ENCODE measurements at regions not wholly inside any gene's neighbourhood (a gene's known extent, or its start where the extent isn't known, plus 50 kb on each side); places are given as distances from the start of the nearest gene placed in this dataset.
A peak's percentile ranks its signal among the peaks of the same experiment; 100 is the strongest.

DNA sequence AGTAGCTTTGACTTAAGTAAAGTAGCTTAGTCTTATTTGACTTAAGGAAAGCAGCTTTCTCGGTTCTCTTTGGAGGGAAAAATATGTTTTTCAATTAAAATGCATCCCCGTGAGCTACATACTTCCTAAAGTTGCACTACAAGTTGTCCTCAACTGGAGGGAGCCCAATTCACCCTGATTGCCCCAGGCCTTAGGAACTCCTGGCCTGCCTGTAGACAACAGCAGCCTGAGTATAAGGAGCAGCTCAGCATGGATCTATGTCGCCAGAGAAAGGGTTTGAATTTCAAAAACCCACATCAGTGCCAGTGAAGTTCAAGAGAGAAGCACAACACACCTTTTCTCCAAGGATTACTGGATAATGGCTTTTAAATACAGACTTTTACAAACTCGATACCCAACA, 772.0 kb downstream of the TNS3 start:
- Histone ChIP-seq H3K27me3 (ENCODE audit: insufficient read depth, low read length) (no peaks in the 10 kb centered on the region), H3K9me3 (ENCODE audit: control insufficient read depth in 1 of 2, low read length in 2 of 2) (no peaks in the 10 kb centered on the region), H3K36me3 (ENCODE audit: insufficient read depth, low read length) (no peaks in the 10 kb centered on the region), H3K4me3 (ENCODE audit: low read length in 2 of 2) (no peak overlapping the region), H3K4me1 (ENCODE audit: insufficient read depth, low read length) (no peaks in the 10 kb centered on the region), H3K27ac (ENCODE audit: low read depth, low read length) (no peak overlapping the region)
- CTCF ChIA-PET (ENCODE audit: partially characterized antibody), result no interaction called here
- POLR2A ChIA-PET (ENCODE audit: partially characterized antibody), result no interaction called here
- intact Hi-C loops (cut with micrococcal nuclease), result no loop called here
- Mint-ChIP-seq H3K4me1 (no peaks in the 10 kb centered on the region), H3K4me3 (no peak overlapping the region), H3K9me3 (peaks cover 0 to 17% (median 6%) of the 10 kb centered on the region in 8 donors), H3K27ac (no peak overlapping the region), H3K36me3 (no peaks in the 10 kb centered on the region), H3K27me3 (no peaks in the 10 kb centered on the region)
- no peak for DNase-seq

DNA sequence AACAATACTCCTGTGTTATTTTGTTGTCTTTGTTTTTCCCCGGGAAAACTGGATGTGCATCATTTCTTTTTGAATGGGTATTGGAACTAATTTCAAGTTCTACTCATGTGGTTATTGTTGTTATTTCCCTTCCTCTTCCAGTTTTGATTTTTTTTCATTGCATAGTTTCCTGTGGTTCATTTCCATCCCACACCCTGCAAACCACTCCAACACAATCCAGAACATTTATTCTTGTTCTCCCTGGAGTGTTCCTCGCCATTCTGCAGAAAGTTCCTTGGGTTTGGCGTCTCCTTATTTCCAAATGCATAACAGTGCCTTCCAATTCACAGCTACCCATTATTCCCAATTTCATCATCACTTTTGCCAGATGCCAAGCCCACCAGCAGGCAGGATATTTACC, 775.1 kb downstream of the TNS3 start:
- intact Hi-C loops (cut with micrococcal nuclease), result no loop called here
- Mint-ChIP-seq H3K9me3 (peaks cover 0 to 23% (median 8%) of the 10 kb centered on the region in 8 donors), H3K27me3 (no peaks in the 10 kb centered on the region), H3K27ac (no peak overlapping the region), H3K4me1 (no peaks in the 10 kb centered on the region), H3K4me3 (no peak overlapping the region), H3K36me3 (no peaks in the 10 kb centered on the region)
- no peak for DNase-seq
- Histone ChIP-seq H3K27me3 (ENCODE audit: insufficient read depth, low read length) (no peaks in the 10 kb centered on the region), H3K4me1 (ENCODE audit: insufficient read depth, low read length) (no peaks in the 10 kb centered on the region), H3K4me3 (ENCODE audit: low read length in 2 of 2) (no peak overlapping the region), H3K27ac (ENCODE audit: low read depth, low read length) (no peak overlapping the region), H3K36me3 (ENCODE audit: insufficient read depth, low read length) (no peaks in the 10 kb centered on the region), H3K9me3 (ENCODE audit: control insufficient read depth in 1 of 2, low read length in 2 of 2) (no peaks in the 10 kb centered on the region)
- ChIA-PET POLR2A (ENCODE audit: partially characterized antibody) (no interaction called here), CTCF (ENCODE audit: partially characterized antibody) (no interaction called here)

GRCh38 chr7:46802479-46802878, 779.4 kb downstream of the TNS3 start:
- Mint-ChIP-seq H3K27ac (no peak overlapping the region), H3K4me3 (no peak overlapping the region), H3K4me1 (no peaks in the 10 kb centered on the region), H3K9me3 (peaks cover 0 to 25% (median 16%) of the 10 kb centered on the region in 8 donors), H3K36me3 (no peaks in the 10 kb centered on the region), H3K27me3 (no peaks in the 10 kb centered on the region)
- Histone ChIP-seq H3K27ac (ENCODE audit: low read depth, low read length) (no peak overlapping the region), H3K27me3 (ENCODE audit: insufficient read depth, low read length) (no peaks in the 10 kb centered on the region), H3K4me1 (ENCODE audit: insufficient read depth, low read length) (no peaks in the 10 kb centered on the region), H3K9me3 (ENCODE audit: control insufficient read depth in 1 of 2, low read length in 2 of 2) (no peaks in the 10 kb centered on the region), H3K36me3 (ENCODE audit: insufficient read depth, low read length) (no peaks in the 10 kb centered on the region), H3K4me3 (ENCODE audit: low read length in 2 of 2) (no peak overlapping the region)
- POLR2A ChIA-PET (ENCODE audit: partially characterized antibody), result no interaction called here
- CTCF ChIA-PET (ENCODE audit: partially characterized antibody), result no interaction called here
- DNase-seq, result no peak
- intact Hi-C loops (cut with micrococcal nuclease), result no loop called here

DNA sequence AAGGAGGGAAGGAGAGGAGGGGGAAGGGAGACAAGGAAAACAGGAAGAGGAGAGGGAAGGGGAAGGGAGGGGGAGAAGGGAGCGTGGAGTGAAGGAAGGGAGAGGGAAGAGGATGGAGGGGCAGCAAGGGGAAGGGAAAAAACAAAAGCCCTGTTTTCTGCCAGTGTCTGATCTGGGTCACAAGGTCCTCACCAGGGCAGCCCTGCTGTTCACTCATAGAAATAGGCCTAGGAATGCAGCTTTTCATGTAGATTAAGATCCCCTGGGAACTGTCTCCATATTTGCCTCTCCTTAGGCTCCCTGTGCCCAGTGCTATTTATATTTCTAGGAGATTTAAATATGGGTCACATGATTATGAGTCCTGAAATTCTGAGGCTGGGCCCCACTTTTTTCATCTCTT, 790.7 kb downstream of the TNS3 start:
- POLR2A ChIA-PET (ENCODE audit: partially characterized antibody), result no interaction called here

DNA sequence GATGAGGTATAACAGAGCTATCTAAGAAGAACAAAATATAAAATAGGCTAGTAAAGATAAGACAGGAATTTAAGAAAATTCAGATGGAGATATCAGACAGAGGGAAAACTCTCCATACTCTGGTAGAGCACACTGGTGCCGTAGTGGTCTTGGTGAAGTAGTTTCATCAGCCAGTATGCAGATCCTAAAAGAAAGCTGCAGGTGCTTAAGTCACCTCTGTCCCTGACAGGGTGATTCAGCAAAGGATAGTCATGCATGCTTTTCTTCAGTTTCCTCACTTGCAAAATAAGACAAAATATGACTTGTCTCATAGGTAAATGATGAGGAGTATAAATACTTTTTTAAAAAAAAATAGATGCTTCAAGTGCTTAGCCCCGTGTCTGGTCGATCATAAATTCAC, 794.9 kb downstream of the TNS3 start:
- CTCF ChIA-PET (ENCODE audit: partially characterized antibody), result no interaction called here
- intact Hi-C loops (cut with micrococcal nuclease), result no loop called here
- Histone ChIP-seq H3K27ac (ENCODE audit: low read depth, low read length) (no peak overlapping the region), H3K4me1 (ENCODE audit: insufficient read depth, low read length) (no peaks in the 10 kb centered on the region), H3K9me3 (ENCODE audit: control insufficient read depth in 1 of 2, low read length in 2 of 2) (no peaks in the 10 kb centered on the region), H3K27me3 (ENCODE audit: insufficient read depth, low read length) (no peaks in the 10 kb centered on the region), H3K4me3 (ENCODE audit: low read length in 2 of 2) (no peak overlapping the region), H3K36me3 (ENCODE audit: insufficient read depth, low read length) (no peaks in the 10 kb centered on the region)
- H3K4me1 Mint-ChIP-seq, result no peaks in the 10 kb centered on the region
- no peaks in the 10 kb centered on the region for H3K27me3 Mint-ChIP-seq
- POLR2A ChIA-PET (ENCODE audit: partially characterized antibody), result no interaction called here
- H3K4me3 Mint-ChIP-seq, result no peak overlapping the region
- peaks cover 0 to 8% (median 1%) of the 10 kb centered on the region in 8 donors for H3K9me3 Mint-ChIP-seq
- H3K27ac Mint-ChIP-seq, result no peak overlapping the region
- DNase-seq, result no peak
- H3K36me3 Mint-ChIP-seq, result no peaks in the 10 kb centered on the region

More for the DNA sequence above, 790.7 kb downstream of the TNS3 start:
- intact Hi-C loops (cut with micrococcal nuclease), result no loop called here
- no peak overlapping the region for H3K27ac ChIP-seq (ENCODE audit: low read depth, low read length)
- CTCF ChIA-PET (ENCODE audit: partially characterized antibody), result no interaction called here
- no peak overlapping the region for H3K4me3 ChIP-seq (ENCODE audit: low read length in 2 of 2)
- H3K27me3 ChIP-seq (ENCODE audit: insufficient read depth, low read length), result no peaks in the 10 kb centered on the region
- Mint-ChIP-seq H3K9me3 (peaks cover 0 to 7% (median under 1%) of the 10 kb centered on the region in 8 donors), H3K36me3 (no peaks in the 10 kb centered on the region), H3K4me1 (no peaks in the 10 kb centered on the region), H3K4me3 (no peak overlapping the region), H3K27ac (no peak overlapping the region), H3K27me3 (no peaks in the 10 kb centered on the region)
- no peak for DNase-seq
- H3K36me3 ChIP-seq (ENCODE audit: insufficient read depth, low read length), result no peaks in the 10 kb centered on the region
- no peaks in the 10 kb centered on the region for H3K9me3 ChIP-seq (ENCODE audit: control insufficient read depth in 1 of 2, low read length in 2 of 2)
- no peaks in the 10 kb centered on the region for H3K4me1 ChIP-seq (ENCODE audit: insufficient read depth, low read length)

GRCh38 chr7:46786221-46786954, 795.5 kb downstream of the TNS3 start:
- H3K36me3 Mint-ChIP-seq, result no peaks in the 10 kb centered on the region
- H3K4me1 Mint-ChIP-seq, result no peaks in the 10 kb centered on the region
- ChIA-PET CTCF (ENCODE audit: partially characterized antibody) (no interaction called here), POLR2A (ENCODE audit: partially characterized antibody) (no interaction called here)
- intact Hi-C loops (cut with micrococcal nuclease), result no loop called here
- no peaks in the 10 kb centered on the region for H3K27me3 Mint-ChIP-seq
- H3K4me1 ChIP-seq (ENCODE audit: insufficient read depth, low read length), result no peaks in the 10 kb centered on the region
- no peaks in the 10 kb centered on the region for H3K36me3 ChIP-seq (ENCODE audit: insufficient read depth, low read length)
- no peaks in the 10 kb centered on the region for H3K27me3 ChIP-seq (ENCODE audit: insufficient read depth, low read length)
- peak overlapping the region in 1 of 7 donors; percentile 35 for H3K27ac Mint-ChIP-seq
- no peak overlapping the region for H3K27ac ChIP-seq (ENCODE audit: low read depth, low read length)
- no peak overlapping the region for H3K4me3 Mint-ChIP-seq
- DNase-seq, result no peak
- no peaks in the 10 kb centered on the region for H3K9me3 ChIP-seq (ENCODE audit: control insufficient read depth in 1 of 2, low read length in 2 of 2)
- H3K9me3 Mint-ChIP-seq, result peaks cover 0 to 11% (median 4%) of the 10 kb centered on the region in 8 donors
- no peak overlapping the region for H3K4me3 ChIP-seq (ENCODE audit: low read length in 2 of 2)

GRCh38 chr7:46784732-46785131, 797.2 kb downstream of the TNS3 start:
- H3K27me3 Mint-ChIP-seq, result no peaks in the 10 kb centered on the region
- no peak for DNase-seq
- POLR2A ChIA-PET (ENCODE audit: partially characterized antibody), result no interaction called here
- intact Hi-C loops (cut with micrococcal nuclease), result no loop called here
- CTCF ChIA-PET (ENCODE audit: partially characterized antibody), result no interaction called here
- Histone ChIP-seq H3K27me3 (ENCODE audit: insufficient read depth, low read length) (no peaks in the 10 kb centered on the region), H3K27ac (ENCODE audit: low read depth, low read length) (no peak overlapping the region), H3K4me1 (ENCODE audit: insufficient read depth, low read length) (no peaks in the 10 kb centered on the region), H3K4me3 (ENCODE audit: low read length in 2 of 2) (no peak overlapping the region), H3K9me3 (ENCODE audit: control insufficient read depth in 1 of 2, low read length in 2 of 2) (no peaks in the 10 kb centered on the region), H3K36me3 (ENCODE audit: insufficient read depth, low read length) (no peaks in the 10 kb centered on the region)
- no peaks in the 10 kb centered on the region for H3K36me3 Mint-ChIP-seq
- no peak overlapping the region for H3K27ac Mint-ChIP-seq
- H3K9me3 Mint-ChIP-seq, result peaks cover 0 to 12% (median 4%) of the 10 kb centered on the region in 8 donors
- no peaks in the 10 kb centered on the region for H3K4me1 Mint-ChIP-seq
- no peak overlapping the region for H3K4me3 Mint-ChIP-seq
